HPDE6-E6E7 (cell line): ENCODE measurements at regions not wholly inside any gene's neighbourhood (a gene's known extent, or its start where the extent isn't known, plus 50 kb on each side); places are given as distances from the start of the nearest gene placed in this dataset.
A peak's percentile ranks its signal among the peaks of the same experiment; 100 is the strongest.
"Not testable (repeated sequence)": the region's sequence is repeated elsewhere in the genome, so short reads cannot be mapped to it uniquely, and the experiment has no call there.

Source experiments
- DNase-seq: peaks from one replicate; pipeline ENCODE4 v3.0.0; 2011; ENCODE audit warnings: missing footprints; ENCODE audit errors: extremely low spot score

GRCh38 chr13:89322466-89322865 lies 1651.3 kb downstream of the SLITRK5 start:
- DNase-seq, result no peak

- no peak for DNase-seq
Measured at GRCh38 chr13:89324582-89324981, 1653.4 kb downstream of the SLITRK5 start.

- DNase-seq, result no peak
Measured at GRCh38 chr13:89343165-89343564, 1672.0 kb downstream of the SLITRK5 start.

- no peak for DNase-seq
Measured at GRCh38 chr13:89352384-89352783, 1681.2 kb downstream of the SLITRK5 start.

- no peak for DNase-seq
Measured at GRCh38 chr13:89361909-89362308, 1690.7 kb downstream of the SLITRK5 start.

- DNase-seq, result no peak
Measured at GRCh38 chr13:89363144-89363543, 1692.0 kb downstream of the SLITRK5 start.

- no peak for DNase-seq
Measured at GRCh38 chr13:89372193-89372592, 1701.0 kb downstream of the SLITRK5 start.

- no peak for DNase-seq
Measured at GRCh38 chr13:89375839-89376238, 1704.7 kb downstream of the SLITRK5 start.

- peak; percentile 48 for DNase-seq
Measured at GRCh38 chr13:89380101-89380500, 1708.9 kb downstream of the SLITRK5 start.

- no peak for DNase-seq
Measured at GRCh38 chr13:89382981-89383380, 1711.8 kb downstream of the SLITRK5 start.

- no peak for DNase-seq
Measured at GRCh38 chr13:89383891-89384290, 1712.7 kb downstream of the SLITRK5 start.

- DNase-seq, result no peak
Measured at GRCh38 chr13:89393758-89394304, 1722.7 kb downstream of the SLITRK5 start.

GRCh38 chr13:89401264-89401675 lies 1730.1 kb downstream of the SLITRK5 start:
- DNase-seq, result peak; percentile 16

GRCh38 chr13:89402211-89402610 lies 1731.0 kb downstream of the SLITRK5 start:
- no peak for DNase-seq

GRCh38 chr13:89406096-89406495 lies 1734.9 kb downstream of the SLITRK5 start:
- DNase-seq, result not testable (repeated sequence)

GRCh38 chr13:89407357-89407756 lies 1736.2 kb downstream of the SLITRK5 start:
- no peak for DNase-seq

GRCh38 chr13:89432997-89433396 lies 1761.8 kb downstream of the SLITRK5 start:
- no peak for DNase-seq

GRCh38 chr13:89434624-89435023 lies 1763.5 kb downstream of the SLITRK5 start:
- not testable (repeated sequence) for DNase-seq

- DNase-seq, result no peak
Measured at GRCh38 chr13:89454681-89455080, 1783.5 kb downstream of the SLITRK5 start.

GRCh38 chr13:89455225-89455624 lies 1784.1 kb downstream of the SLITRK5 start:
- DNase-seq, result no peak

GRCh38 chr13:89455741-89456140 lies 1784.6 kb downstream of the SLITRK5 start:
- DNase-seq, result peak; percentile 74

GRCh38 chr13:89457977-89458376 lies 1786.8 kb downstream of the SLITRK5 start:
- peak; percentile 9 for DNase-seq

- DNase-seq, result no peak
Measured at GRCh38 chr13:89458456-89458855, 1787.3 kb downstream of the SLITRK5 start.

GRCh38 chr13:89460895-89461294 lies 1789.7 kb downstream of the SLITRK5 start:
- not testable (repeated sequence) for DNase-seq
